Neutrophil (primary cell): ENCODE measurements at regions not wholly inside any gene's neighbourhood (a gene's known extent, or its start where the extent isn't known, plus 50 kb on each side); places are given as distances from the start of the nearest gene placed in this dataset.

Source experiments
- H3K27ac ChIP-seq: fragments of 200-600 bp; sonication (generic); 2 replicates; pipeline ENCODE4 v1.5.1; 2016; ENCODE audit warnings: mild to moderate bottlenecking, moderate library complexity
- H3K27me3 ChIP-seq: fragments of 200-600 bp; sonication (generic); 2 replicates; pipeline ENCODE4 v1.6.0; 2016; ENCODE audit warnings: mild to moderate bottlenecking
- H3K36me3 ChIP-seq: fragments of 200-600 bp; sonication (generic); 2 replicates; pipeline ENCODE4 v1.5.1; 2017
- H3K4me1 ChIP-seq, 2 experiments: fragments of 200-600 bp in 1 of 2; sonication (generic) in 1 of 2; 1 replicate in 1 of 2; 2 replicates in 1 of 2; pipeline versions ENCODE4 v1.5.1 to v1.6.1; 2013 to 2016; ENCODE audit warnings: low read depth in 1 of 2, low read length in 1 of 2, mild to moderate bottlenecking in 1 of 2, moderate library complexity in 1 of 2; ENCODE audit not compliant: control insufficient read depth in 1 of 2, insufficient read depth in 1 of 2
- H3K4me3 ChIP-seq, 2 experiments: fragments of 200-600 bp in 1 of 2; sonication (generic) in 1 of 2; 1 replicate in 1 of 2; 2 replicates in 1 of 2; pipeline ENCODE4 v1.5.1; 2013 to 2016; ENCODE audit warnings: low read depth in 1 of 2, low read length in 1 of 2, mild to moderate bottlenecking in 1 of 2, moderate library complexity in 1 of 2
- H3K9me3 ChIP-seq: fragments of 200-600 bp; sonication (generic); 2 replicates; pipeline ENCODE4 v1.5.1; 2016
- TF ChIP-seq, protein P1 (sequence below): fragments of 200-600 bp; sonication (generic); IDR thresholded peaks from 2 replicates; pipeline ENCODE4 v1.5.1; 2016; ENCODE audit warnings: antibody characterized with exemption

DNA sequence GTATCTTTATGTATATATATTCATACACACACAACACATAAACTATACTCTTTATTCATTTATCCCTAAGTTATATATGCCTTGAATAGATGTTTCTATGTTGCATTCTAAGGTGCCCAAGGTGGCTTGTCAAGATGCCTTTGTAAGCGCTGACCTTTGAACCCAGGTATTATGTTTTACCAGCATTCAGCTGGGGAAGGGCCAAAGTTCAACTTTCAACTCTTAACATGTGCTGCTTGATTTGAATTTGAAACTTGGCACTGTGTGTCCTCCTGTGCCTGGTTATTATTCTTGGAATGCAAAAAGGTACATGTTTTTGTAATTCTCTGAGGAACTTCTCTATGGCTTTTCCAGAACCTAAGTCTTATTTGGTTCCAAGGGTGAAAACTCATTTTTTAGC, 146.5 kb downstream of the EDN1 start:
- H3K36me3 ChIP-seq = no peaks in the 10 kb centered on the region
- peaks cover 12 to 18% of the 10 kb centered on the region in 2 experiments for H3K4me1 ChIP-seq
- H3K27ac ChIP-seq = peak overlapping the region; percentile 58
- no peak overlapping the region for H3K4me3 ChIP-seq
- no peaks in the 10 kb centered on the region for H3K27me3 ChIP-seq
- TF ChIP-seq, protein P1, sequence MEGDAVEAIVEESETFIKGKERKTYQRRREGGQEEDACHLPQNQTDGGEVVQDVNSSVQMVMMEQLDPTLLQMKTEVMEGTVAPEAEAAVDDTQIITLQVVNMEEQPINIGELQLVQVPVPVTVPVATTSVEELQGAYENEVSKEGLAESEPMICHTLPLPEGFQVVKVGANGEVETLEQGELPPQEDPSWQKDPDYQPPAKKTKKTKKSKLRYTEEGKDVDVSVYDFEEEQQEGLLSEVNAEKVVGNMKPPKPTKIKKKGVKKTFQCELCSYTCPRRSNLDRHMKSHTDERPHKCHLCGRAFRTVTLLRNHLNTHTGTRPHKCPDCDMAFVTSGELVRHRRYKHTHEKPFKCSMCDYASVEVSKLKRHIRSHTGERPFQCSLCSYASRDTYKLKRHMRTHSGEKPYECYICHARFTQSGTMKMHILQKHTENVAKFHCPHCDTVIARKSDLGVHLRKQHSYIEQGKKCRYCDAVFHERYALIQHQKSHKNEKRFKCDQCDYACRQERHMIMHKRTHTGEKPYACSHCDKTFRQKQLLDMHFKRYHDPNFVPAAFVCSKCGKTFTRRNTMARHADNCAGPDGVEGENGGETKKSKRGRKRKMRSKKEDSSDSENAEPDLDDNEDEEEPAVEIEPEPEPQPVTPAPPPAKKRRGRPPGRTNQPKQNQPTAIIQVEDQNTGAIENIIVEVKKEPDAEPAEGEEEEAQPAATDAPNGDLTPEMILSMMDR = no peak
- H3K9me3 ChIP-seq = no peaks in the 10 kb centered on the region

DNA sequence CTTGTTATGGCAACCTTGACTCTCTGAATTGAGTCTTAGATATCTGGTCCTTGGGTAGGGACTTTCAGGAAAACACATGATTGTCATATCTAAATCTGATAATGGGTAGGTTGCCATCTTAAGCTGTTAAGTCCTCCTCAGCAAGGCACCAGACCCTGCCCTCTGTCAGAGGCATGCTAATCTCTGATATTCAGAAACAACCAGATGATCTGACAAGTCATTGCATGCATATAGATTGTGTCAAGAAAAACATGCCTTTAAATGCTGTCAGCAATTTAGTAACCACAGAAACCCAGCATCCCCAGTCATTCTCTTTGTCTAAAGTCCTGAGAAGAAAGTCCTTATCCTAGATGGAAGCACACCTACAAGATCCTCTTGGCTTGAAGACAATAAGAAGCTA, 149.1 kb downstream of the EDN1 start:
- no peak overlapping the region for H3K4me3 ChIP-seq
- H3K36me3 ChIP-seq = no peaks in the 10 kb centered on the region
- TF ChIP-seq, protein P1 = no peak
- no peaks in the 10 kb centered on the region for H3K9me3 ChIP-seq
- no peak overlapping the region for H3K27ac ChIP-seq
- H3K27me3 ChIP-seq = no peaks in the 10 kb centered on the region
- H3K4me1 ChIP-seq = peaks cover 12 to 18% of the 10 kb centered on the region in 2 experiments

DNA sequence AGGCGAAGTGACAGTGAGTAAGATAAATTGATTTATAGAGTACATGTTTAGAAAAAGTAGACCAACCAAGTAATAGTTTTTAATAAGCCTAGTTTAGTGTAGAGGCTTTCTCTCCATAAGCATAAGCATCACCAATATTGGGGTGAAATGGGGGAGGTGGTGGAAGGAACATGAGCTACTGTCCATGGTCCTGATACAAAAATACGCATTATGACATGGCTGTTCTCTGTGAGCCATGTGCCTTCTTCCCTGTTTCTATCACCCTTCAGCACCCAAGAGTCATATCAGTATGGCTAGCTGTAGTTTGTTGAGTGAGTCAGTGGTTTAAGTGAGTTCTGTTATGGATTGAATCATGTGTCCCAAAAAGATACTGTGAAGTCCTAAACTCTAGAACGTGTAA, 150.8 kb downstream of the EDN1 start:
- H3K27me3 ChIP-seq = peaks cover under 1% of the 10 kb centered on the region
- H3K4me1 ChIP-seq = peaks cover 9 to 14% of the 10 kb centered on the region in 2 experiments
- no peak overlapping the region for H3K4me3 ChIP-seq
- TF ChIP-seq, protein P1 = no peak
- no peaks in the 10 kb centered on the region for H3K9me3 ChIP-seq
- H3K27ac ChIP-seq = no peak overlapping the region
- no peaks in the 10 kb centered on the region for H3K36me3 ChIP-seq

DNA sequence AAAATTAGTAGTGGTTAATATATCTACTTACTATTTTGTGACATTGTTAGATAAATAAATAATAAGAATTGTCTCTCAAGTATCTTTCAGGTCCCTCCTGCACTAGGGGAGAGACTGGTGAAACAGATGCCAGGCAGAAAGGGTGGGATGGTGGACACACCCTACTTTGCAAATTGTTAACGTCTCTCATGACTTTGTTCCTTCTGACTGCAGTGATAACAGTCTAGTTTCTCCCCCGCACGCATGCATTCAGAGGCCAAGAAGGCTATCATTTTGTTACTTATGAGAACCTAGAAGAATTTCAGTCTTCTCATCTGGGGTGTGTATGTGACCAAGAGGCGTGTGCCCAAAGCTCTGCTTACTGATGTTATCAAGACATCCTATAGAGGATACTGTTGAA, 152.3 kb downstream of the EDN1 start:
- no peak overlapping the region for H3K27ac ChIP-seq
- no peaks in the 10 kb centered on the region for H3K36me3 ChIP-seq
- no peaks in the 10 kb centered on the region for H3K4me1 ChIP-seq
- H3K4me3 ChIP-seq = no peak overlapping the region
- H3K27me3 ChIP-seq = peaks cover 3% of the 10 kb centered on the region
- TF ChIP-seq, protein P1 = no peak
- no peaks in the 10 kb centered on the region for H3K9me3 ChIP-seq

DNA sequence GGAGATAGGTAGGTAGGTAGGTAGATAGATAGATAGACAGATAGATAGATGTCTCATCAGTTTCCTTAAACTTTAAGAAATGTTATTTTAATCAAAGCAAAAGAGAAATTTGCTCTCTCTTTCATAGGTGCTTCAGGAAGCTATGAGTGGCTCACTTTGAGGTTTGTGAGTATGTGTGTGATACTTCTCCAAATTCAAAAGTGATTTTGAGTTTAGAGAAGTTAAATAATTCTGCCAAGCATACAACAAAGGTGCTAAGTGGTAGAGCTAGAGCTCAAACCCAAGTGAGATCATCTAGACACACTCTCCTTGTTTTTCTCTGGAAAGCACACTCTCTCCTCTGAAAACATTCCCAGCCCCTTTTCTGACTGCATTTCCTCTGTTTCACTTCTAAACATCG, 156.2 kb downstream of the EDN1 start:
- no peak overlapping the region for H3K4me3 ChIP-seq
- H3K36me3 ChIP-seq = no peaks in the 10 kb centered on the region
- no peaks in the 10 kb centered on the region for H3K9me3 ChIP-seq
- no peaks in the 10 kb centered on the region for H3K4me1 ChIP-seq
- H3K27ac ChIP-seq = no peak overlapping the region
- H3K27me3 ChIP-seq = peaks cover 3% of the 10 kb centered on the region
- TF ChIP-seq, protein P1 = no peak

DNA sequence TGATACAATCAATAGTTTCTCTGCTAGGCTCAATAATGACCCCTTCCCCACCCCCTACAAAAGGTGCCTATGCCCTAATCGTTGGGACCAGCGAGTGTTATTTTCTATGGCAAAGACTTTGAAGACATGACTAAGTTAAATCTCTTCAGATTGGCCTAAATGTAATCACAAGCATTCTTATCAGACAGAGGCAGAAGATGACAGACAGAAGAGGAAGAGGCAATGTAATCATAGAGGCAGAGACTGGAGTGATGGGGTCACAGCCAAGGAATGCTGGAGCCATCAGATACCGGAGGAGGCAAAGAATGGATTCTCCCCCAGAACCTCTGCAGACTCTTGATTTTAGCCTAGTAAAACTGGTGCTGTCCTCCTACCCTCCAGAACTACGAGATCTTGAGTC, 159.3 kb downstream of the EDN1 start:
- H3K9me3 ChIP-seq = no peaks in the 10 kb centered on the region
- H3K27me3 ChIP-seq = peaks cover 3% of the 10 kb centered on the region

More for the DNA sequence above, 159.3 kb downstream of the EDN1 start:
- TF ChIP-seq, protein P1 = no peak
- no peaks in the 10 kb centered on the region for H3K4me1 ChIP-seq
- no peaks in the 10 kb centered on the region for H3K36me3 ChIP-seq
- H3K27ac ChIP-seq = no peak overlapping the region
- H3K4me3 ChIP-seq = no peak overlapping the region
